A204.1 (cell line): ENCODE measurements at regions not wholly inside any gene's neighbourhood (a gene's known extent, or its start where the extent isn't known, plus 50 kb on each side); places are given as distances from the start of the nearest gene placed in this dataset.
"Not testable (repeated sequence)": the region's sequence is repeated elsewhere in the genome, so short reads cannot be mapped to it uniquely, and the experiment has no call there.

Source experiments
- FAIRE-seq: peaks from 2 replicates; lab custom pipeline; 2012; peaks lifted over from hg19 to GRCh38; lab: Jason Lieb, UNC

GRCh38 chr6:92270365-92270764, 1149.0 kb downstream of the EPHA7 start:
- no peak for FAIRE-seq

GRCh38 chr6:92267335-92267734, 1152.0 kb downstream of the EPHA7 start:
- no peak for FAIRE-seq

GRCh38 chr6:92263864-92264263, 1155.5 kb downstream of the EPHA7 start:
- FAIRE-seq, result no peak

- no peak for FAIRE-seq
These were observed 1160.2 kb downstream of the EPHA7 start for GRCh38 chr6:92259171-92259570.

GRCh38 chr6:92243315-92243714, 1176.0 kb downstream of the EPHA7 start:
- no peak for FAIRE-seq

- no peak for FAIRE-seq
These were observed 1188.1 kb downstream of the EPHA7 start for GRCh38 chr6:92231171-92231701.

GRCh38 chr6:92219987-92220386, 1199.4 kb downstream of the EPHA7 start:
- FAIRE-seq, result not testable (repeated sequence)

GRCh38 chr6:92216717-92217116, 1202.6 kb downstream of the EPHA7 start:
- FAIRE-seq, result no peak

GRCh38 chr6:92201618-92202017, 1217.7 kb downstream of the EPHA7 start:
- FAIRE-seq, result no peak

- FAIRE-seq, result no peak
These were observed 1223.0 kb downstream of the EPHA7 start for GRCh38 chr6:92196325-92196724.

GRCh38 chr6:92195796-92196195, 1223.6 kb downstream of the EPHA7 start:
- FAIRE-seq, result no peak

- no peak for FAIRE-seq
These were observed 1231.3 kb downstream of the EPHA7 start for GRCh38 chr6:92188016-92188415.

GRCh38 chr6:92184933-92185332, 1234.4 kb downstream of the EPHA7 start:
- FAIRE-seq, result no peak

GRCh38 chr6:92181347-92181746, 1238.0 kb downstream of the EPHA7 start:
- no peak for FAIRE-seq

GRCh38 chr6:92180090-92180489, 1239.3 kb downstream of the EPHA7 start:
- FAIRE-seq, result no peak

- FAIRE-seq, result no peak
These were observed 1242.7 kb downstream of the EPHA7 start for GRCh38 chr6:92176666-92177065.

- no peak for FAIRE-seq
These were observed 1244.8 kb downstream of the EPHA7 start for GRCh38 chr6:92174398-92175073.

- FAIRE-seq, result no peak
These were observed 1249.9 kb downstream of the EPHA7 start for GRCh38 chr6:92169506-92169905.

GRCh38 chr6:92166666-92167065, 1252.7 kb downstream of the EPHA7 start:
- FAIRE-seq, result no peak

- FAIRE-seq, result no peak
These were observed 1257.4 kb downstream of the EPHA7 start for GRCh38 chr6:92161953-92162352.

GRCh38 chr6:92160226-92160625, 1259.1 kb downstream of the EPHA7 start:
- no peak for FAIRE-seq

- FAIRE-seq, result no peak
These were observed 1260.3 kb downstream of the EPHA7 start for GRCh38 chr6:92159046-92159445.

- FAIRE-seq, result no peak
These were observed 1268.8 kb downstream of the EPHA7 start for GRCh38 chr6:92150553-92150952.

- FAIRE-seq, result no peak
These were observed 1272.1 kb downstream of the EPHA7 start for GRCh38 chr6:92147246-92147645.
